Activated naive CD8-positive, alpha-beta T cell treated with anti-CD3 and anti-CD28 coated beads, Interleukin-2, amount 50 U/mL, for 24 hours (primary cell): ENCODE measurements at regions not wholly inside any gene's neighbourhood (a gene's known extent, or its start where the extent isn't known, plus 50 kb on each side); places are given as distances from the start of the nearest gene placed in this dataset.
"Not testable (repeated sequence)": the region's sequence is repeated elsewhere in the genome, so short reads cannot be mapped to it uniquely, and the experiment has no call there.

Source experiments
- ATAC-seq: fragments of 150-1000 bp; cut with Tn5 transposase; one replicate; pipeline ENCODE4 v1.10.0; 2021
- DNase-seq: peaks from one replicate; pipeline ENCODE4 v3.0.0; 2021
- H3K27ac Mint-ChIP-seq: one replicate; pipeline ENCODE4 v1.8.0; 2021; ENCODE audit warnings: mild to moderate bottlenecking, mixed read lengths
- H3K27me3 Mint-ChIP-seq: one replicate; pipeline ENCODE4 v1.8.0; 2021; ENCODE audit warnings: mixed read lengths
- H3K36me3 Mint-ChIP-seq: one replicate; pipeline ENCODE4 v1.8.0; 2021; ENCODE audit warnings: low read depth, mixed read lengths
- H3K4me1 Mint-ChIP-seq: one replicate; pipeline ENCODE4 v1.8.0; 2021; ENCODE audit warnings: mixed read lengths
- H3K4me3 Mint-ChIP-seq: one replicate; pipeline ENCODE4 v1.8.0; 2021; ENCODE audit warnings: mild to moderate bottlenecking, moderate library complexity, mixed read lengths
- H3K9me3 Mint-ChIP-seq: one replicate; pipeline ENCODE4 v1.8.0; 2021; ENCODE audit warnings: mixed read lengths

DNA sequence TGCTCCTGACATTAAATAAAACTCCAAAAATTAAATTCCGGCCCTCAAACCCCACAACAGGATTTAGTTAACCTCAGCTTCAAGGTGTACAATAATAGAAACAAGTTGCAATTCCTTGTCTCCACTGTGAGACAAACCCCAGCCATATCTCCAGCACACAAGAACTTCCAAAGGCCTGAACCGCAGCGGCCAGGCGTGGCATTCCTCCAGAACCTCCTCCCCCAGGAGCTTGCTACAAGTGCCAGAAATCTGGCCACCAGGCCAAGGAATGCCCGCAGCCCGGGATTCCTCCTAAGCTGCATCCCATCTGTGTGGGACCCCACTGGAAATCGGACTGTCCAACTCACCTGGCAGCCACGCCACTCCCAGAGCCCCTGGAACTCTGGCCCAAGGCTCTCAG, 105.0 kb upstream of the UST start:
- H3K27me3 Mint-ChIP-seq, ATAC-seq, H3K4me1 Mint-ChIP-seq, H3K9me3 Mint-ChIP-seq, DNase-seq, H3K27ac Mint-ChIP-seq, H3K4me3 Mint-ChIP-seq, H3K36me3 Mint-ChIP-seq: not testable (repeated sequence)

DNA sequence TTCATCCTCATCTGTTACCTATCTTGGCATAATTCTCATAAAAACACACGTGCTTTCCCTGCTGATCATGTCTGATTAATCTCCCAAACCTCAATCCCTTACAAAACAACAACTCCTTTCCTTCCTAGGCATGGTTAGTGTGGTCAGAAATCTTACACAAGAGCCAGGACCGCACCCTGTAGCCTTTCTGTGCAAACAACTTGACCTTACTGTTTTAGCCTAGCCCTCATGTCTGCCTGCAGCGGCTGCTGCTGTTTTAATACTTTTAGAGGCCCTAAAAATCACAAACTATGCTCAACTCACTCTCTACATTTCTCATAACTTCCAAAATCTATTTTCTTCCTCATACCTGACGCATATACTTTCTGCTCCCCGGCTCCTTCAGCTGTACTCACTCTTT, 103.6 kb upstream of the UST start:
- ATAC-seq, H3K36me3 Mint-ChIP-seq, DNase-seq, H3K9me3 Mint-ChIP-seq, H3K4me1 Mint-ChIP-seq, H3K4me3 Mint-ChIP-seq, H3K27me3 Mint-ChIP-seq, H3K27ac Mint-ChIP-seq: not testable (repeated sequence)

DNA sequence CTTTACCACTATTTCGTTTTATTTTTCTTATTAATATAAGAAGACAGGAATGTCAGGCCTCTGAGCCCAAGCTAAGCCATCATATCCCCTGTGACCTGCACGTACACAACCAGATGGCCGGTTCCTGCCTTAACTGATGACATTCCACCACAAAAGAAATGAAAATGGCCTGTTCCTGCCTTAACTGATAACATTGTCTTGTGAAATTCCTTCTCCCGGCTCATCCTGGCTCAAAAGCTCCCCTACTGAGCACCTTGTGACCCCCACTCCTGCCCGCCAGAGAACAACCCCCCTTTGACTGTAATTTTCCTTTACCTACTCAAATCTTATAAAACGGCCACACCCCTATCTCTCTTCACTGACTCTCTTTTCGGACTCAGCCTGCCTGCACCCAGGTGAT, 101.8 kb upstream of the UST start:
- not testable (repeated sequence) for ATAC-seq, H3K4me3 Mint-ChIP-seq, DNase-seq, H3K27me3 Mint-ChIP-seq, H3K27ac Mint-ChIP-seq, H3K36me3 Mint-ChIP-seq, H3K9me3 Mint-ChIP-seq, H3K4me1 Mint-ChIP-seq

DNA sequence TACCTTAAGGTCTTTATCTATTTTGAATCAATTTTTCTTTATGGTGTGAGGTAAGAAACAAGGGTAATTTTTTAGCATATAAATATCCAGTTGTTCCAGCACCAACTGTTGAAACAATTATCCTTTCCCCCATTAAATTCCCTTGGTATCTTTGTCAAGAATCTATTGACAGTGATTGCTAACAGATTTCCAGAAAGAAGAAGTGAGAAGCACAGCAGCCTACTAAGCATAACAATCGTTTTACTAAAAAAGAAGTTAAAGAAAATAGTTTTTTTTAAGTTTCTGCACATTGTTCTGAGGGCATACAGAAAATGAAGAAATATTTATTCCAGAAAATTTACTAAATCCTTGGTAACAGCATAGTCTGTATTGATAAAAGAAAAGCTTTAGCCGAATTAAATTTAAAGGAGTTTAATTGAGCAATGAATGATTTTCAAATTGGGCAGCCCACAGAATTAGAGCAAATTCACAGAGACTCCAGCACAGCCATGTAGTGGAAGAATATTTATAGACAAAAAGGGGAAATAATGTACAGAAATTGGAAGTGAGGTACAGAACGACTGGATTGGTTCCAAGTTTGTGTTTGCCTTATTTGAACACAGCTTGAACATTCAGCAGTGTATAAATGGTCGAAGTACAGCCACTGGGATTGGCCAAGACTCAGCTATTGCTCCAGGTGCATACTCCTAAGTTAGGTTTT, 97.9 kb upstream of the UST start:
- Mint-ChIP-seq H3K27ac (no peak overlapping the region), H3K27me3 (peaks cover 6% of the 10 kb centered on the region), H3K36me3 (peaks cover 4% of the 10 kb centered on the region), H3K4me3 (no peak overlapping the region), H3K4me1 (peaks cover 2% of the 10 kb centered on the region), H3K9me3 (peaks cover 6% of the 10 kb centered on the region)
- no peak for ATAC-seq
- no peak for DNase-seq

DNA sequence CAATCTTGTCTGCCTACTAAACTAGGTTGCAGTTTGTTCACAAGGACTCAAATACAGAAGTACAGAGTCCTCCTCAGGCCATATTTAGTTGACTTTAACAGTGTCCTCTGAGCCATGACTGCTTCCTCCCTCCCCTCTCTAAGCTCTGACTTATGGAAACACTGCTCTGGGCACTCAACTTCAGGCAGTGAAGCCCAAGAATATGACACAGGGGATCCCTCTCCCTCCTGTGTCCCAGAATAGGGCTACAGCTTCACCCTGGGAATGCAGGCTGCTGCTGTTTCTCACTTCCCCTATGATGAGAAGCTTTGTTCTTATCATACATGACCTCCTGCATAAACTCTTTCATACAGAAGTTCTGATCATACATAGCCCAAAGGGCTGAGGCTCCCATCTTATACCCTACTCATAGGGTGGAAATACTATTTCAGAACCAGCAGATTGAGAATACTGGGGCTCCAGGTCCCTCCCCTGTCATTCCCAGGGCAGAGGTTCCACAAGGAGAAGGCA, 97.3 kb upstream of the UST start:
- H3K27ac Mint-ChIP-seq, result no peak overlapping the region
- DNase-seq (no peak), ATAC-seq (no peak)
- peaks cover 9% of the 10 kb centered on the region for H3K27me3 Mint-ChIP-seq
- H3K4me1 Mint-ChIP-seq, result peaks cover 2% of the 10 kb centered on the region
- peaks cover 4% of the 10 kb centered on the region for H3K36me3 Mint-ChIP-seq
- peaks cover 6% of the 10 kb centered on the region for H3K9me3 Mint-ChIP-seq
- H3K4me3 Mint-ChIP-seq, result no peak overlapping the region

DNA sequence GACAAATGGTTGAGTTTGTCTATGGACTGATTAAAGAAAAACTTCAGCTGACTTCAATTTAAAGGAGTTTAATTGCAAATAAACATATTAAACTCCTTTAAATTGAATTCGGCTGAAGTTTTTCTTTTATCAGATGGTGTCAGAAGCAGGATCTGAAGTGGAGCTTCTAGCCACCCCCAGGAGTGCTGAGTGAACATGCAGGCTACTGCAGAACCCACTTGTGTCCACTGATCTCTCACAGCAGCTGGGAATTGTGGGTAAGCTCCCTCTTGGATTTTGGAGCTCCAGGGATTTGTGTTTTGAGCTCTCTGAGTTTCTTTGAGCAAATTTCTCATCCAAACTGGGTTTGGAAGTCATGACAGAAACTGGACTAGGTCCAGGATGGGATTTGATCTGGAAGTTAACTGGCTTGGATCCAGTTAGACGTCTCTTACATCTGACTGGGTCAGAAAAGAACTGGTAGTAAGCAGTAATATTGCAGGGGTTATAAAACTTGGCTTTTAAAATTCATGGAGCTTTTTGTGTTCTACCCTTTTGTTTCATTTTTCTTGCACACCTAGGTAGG, 95.8 kb upstream of the UST start:
- no peak for ATAC-seq
- Mint-ChIP-seq H3K27me3 (peaks cover 9% of the 10 kb centered on the region), H3K27ac (no peak overlapping the region), H3K9me3 (peaks cover 6% of the 10 kb centered on the region), H3K36me3 (peaks cover 4% of the 10 kb centered on the region), H3K4me3 (no peak overlapping the region), H3K4me1 (peaks cover 2% of the 10 kb centered on the region)
- no peak for DNase-seq

DNA sequence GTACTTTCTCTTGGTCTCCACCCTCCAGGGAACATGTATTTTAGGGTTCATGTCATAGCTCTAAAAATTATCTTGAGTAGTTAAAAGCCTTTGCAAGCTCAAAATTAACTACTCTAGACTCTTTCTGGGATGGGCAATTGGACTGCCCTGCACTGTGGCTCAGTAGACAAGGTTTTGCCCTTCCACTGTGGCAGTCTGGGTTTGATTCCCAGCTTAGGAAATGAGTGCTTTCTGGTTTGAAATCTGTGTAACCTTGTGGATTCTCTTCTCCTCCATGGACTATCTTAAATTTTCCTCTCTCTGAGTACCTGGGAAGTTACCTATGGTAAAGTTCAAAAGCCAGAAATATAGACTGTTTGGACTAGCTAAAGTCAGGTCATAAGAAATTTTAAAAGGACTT, 94.6 kb upstream of the UST start:
- ATAC-seq, result no peak
- Mint-ChIP-seq H3K4me1 (peaks cover 4% of the 10 kb centered on the region), H3K27ac (no peak overlapping the region), H3K27me3 (peaks cover 9% of the 10 kb centered on the region), H3K9me3 (peaks cover 6% of the 10 kb centered on the region), H3K36me3 (peaks cover 4% of the 10 kb centered on the region), H3K4me3 (no peak overlapping the region)
- DNase-seq, result no peak

DNA sequence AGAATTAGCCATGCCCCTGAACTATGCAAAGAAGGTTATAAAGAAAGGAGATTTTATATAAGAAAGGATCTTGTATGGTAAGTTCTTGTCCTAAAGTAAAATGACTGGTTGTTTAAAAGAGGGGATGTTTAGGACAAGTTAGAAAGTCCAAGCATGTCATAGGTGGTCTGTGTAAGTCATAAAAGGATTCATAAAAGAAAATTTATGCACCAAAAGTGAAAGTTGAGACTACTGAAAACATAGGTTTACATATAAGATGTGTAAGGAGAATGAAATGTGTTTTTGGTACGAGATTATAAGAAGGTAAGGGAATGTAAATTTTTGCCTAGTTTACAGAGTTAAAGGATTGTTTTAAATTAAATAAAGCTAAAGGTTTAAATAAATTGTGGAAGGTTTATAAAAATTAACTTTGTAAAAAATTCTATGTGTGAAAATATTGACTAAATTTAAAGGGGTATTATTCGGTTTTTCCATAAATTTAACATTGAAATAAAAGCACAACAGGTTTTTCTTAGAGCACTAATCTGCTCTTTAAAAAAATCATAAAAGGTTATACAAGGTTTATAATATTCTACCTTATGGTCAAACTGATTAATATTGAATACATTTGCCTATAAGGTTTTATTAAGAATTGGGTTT, 93.6 kb upstream of the UST start:
- H3K4me1 Mint-ChIP-seq, result peaks cover 4% of the 10 kb centered on the region
- H3K27ac Mint-ChIP-seq, result no peak overlapping the region
- H3K36me3 Mint-ChIP-seq, result peaks cover 4% of the 10 kb centered on the region
- H3K4me3 Mint-ChIP-seq, result no peak overlapping the region
- peaks cover 9% of the 10 kb centered on the region for H3K27me3 Mint-ChIP-seq
- DNase-seq (no peak), ATAC-seq (no peak)
- H3K9me3 Mint-ChIP-seq, result peaks cover 9% of the 10 kb centered on the region

DNA sequence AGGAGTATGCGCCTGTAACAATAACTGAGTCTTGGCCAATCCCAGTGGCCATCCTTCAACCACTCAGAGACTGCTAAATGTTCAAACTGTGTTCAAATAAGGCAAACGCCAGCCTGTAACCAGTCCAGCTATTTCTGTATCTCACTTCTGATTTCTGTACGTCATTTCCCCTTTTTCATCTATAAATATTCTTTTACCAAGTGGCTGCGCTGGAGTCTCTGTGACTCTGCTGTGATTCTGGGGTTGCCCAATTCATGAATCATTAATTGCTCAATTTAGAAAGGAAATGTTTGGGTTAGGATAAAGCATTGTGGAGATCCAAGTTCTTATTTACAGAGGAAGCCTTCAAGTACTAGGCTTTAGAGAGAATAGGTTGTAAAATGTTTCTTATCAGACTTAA, 89.8 kb upstream of the UST start:
- DNase-seq, result no peak
- peaks cover 4% of the 10 kb centered on the region for H3K36me3 Mint-ChIP-seq
- no peak overlapping the region for H3K4me3 Mint-ChIP-seq
- ATAC-seq, result no peak
- peaks cover 6% of the 10 kb centered on the region for H3K27me3 Mint-ChIP-seq
- H3K4me1 Mint-ChIP-seq, result peaks cover 2% of the 10 kb centered on the region
- no peak overlapping the region for H3K27ac Mint-ChIP-seq
- peaks cover 32% of the 10 kb centered on the region for H3K9me3 Mint-ChIP-seq

DNA sequence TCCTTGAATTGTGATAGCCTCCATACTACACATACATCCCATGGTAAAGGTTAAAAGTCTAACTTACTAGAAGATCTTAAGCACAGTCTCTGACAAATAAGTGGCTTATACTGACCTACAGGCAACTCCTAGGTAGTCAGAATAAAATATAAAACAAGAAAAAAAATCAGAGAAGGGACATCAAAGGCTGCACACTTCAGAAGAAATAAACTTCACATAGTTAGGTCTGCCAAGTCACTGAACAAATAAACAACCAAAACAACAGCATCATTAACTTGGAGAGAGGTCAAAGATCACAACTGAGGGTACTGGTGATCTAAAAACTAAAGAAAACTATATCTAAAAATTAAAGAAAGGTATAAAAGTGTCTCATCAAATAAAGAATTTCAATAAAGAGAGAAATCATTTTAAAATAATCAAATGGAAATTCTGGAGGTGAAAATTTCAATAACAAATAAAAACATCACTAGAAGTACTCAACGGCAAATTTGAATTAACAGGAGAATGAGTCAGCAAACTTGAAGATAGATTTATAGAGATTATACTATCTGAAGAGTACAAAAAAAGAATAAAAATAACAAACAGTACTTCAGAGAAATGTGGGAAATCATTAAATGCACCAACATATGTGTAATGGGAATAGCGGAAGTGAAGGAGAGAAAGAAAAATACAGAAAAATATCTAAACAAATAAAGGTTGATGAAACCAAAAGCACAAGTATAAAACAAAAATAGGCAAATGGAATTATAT, 88.0 kb upstream of the UST start:
- Mint-ChIP-seq H3K4me3 (no peak overlapping the region), H3K4me1 (peaks cover 2% of the 10 kb centered on the region)
- no peak for DNase-seq

DNA sequence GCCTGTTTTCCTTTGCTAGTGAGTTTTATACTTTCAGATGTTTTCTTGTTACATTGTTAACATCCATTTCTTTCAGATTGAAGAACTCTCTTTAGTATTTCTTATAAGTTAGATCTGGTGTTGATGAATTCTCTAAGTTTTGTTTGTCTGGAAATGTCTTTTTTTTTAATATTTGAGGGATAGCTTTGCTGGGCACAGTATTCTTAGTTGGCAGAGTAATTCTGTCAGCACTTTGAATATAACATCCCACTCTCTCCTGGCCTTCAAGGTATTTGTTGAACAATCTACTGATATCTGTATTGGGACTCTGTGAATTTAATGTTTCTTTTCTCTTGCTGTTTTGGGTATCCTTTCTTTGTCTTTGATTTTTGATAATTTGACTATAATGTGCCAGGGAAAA, 79.4 kb upstream of the UST start:
- Mint-ChIP-seq H3K9me3 (peaks cover 45% of the 10 kb centered on the region), H3K27ac (no peak overlapping the region), H3K36me3 (peaks cover 13% of the 10 kb centered on the region), H3K4me3 (no peak overlapping the region), H3K4me1 (peaks cover 3% of the 10 kb centered on the region), H3K27me3 (no peaks in the 10 kb centered on the region)
- no peak for ATAC-seq
- no peak for DNase-seq

More for the DNA sequence above, 88.0 kb upstream of the UST start:
- peaks cover 6% of the 10 kb centered on the region for H3K27me3 Mint-ChIP-seq
- no peak overlapping the region for H3K27ac Mint-ChIP-seq
- no peak for ATAC-seq
- no peaks in the 10 kb centered on the region for H3K36me3 Mint-ChIP-seq
- H3K9me3 Mint-ChIP-seq, result peaks cover 26% of the 10 kb centered on the region

DNA sequence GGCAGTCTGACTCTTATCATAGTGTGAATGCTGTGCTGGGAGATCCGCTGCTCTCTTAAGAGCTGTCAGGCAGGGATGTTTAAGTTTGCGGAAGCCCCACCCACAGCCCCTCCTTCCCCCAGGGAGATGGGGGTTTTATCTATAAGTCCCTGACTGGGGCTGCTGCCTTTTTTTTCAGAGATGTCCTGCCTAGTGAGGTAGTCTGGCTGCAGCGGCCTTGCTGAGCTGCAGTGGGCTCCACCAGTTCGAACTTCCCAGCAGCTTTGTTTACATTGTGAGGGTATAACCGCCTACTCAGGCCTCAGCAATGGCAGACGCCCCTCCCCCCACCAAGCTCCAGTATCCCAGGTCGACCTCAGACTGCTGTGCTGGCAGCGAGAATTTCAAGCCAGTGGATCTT, 75.7 kb upstream of the UST start:
- Mint-ChIP-seq H3K27ac (no peak overlapping the region), H3K9me3 (peaks cover 49% of the 10 kb centered on the region), H3K36me3 (peaks cover 16% of the 10 kb centered on the region), H3K27me3 (no peaks in the 10 kb centered on the region), H3K4me1 (peaks cover 3% of the 10 kb centered on the region), H3K4me3 (no peak overlapping the region)
- ATAC-seq (no peak), DNase-seq (no peak)

DNA sequence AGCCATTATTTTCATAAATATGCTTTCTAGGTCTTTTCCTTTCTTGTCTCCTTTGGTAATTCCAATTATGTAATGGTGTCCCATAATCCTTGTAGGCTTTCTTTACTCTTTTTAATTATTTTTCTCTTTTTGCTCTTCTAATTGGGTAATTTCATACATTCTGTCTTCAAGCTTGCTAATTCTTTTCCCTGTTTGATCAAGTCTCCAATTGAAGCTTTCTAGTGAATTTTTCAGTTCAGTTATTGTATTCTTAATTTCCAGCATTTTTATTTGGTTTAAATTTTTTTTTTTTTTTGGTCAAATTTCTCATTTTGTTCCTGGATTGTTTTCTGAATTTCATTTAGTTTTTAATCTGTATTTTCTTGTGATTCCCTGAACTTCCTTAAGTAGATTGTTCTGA, 74.9 kb upstream of the UST start:
- ATAC-seq (no peak), DNase-seq (no peak)
- Mint-ChIP-seq H3K36me3 (peaks cover 16% of the 10 kb centered on the region), H3K27ac (no peak overlapping the region), H3K27me3 (peaks cover 1% of the 10 kb centered on the region), H3K4me1 (peaks cover 3% of the 10 kb centered on the region), H3K9me3 (peaks cover 40% of the 10 kb centered on the region), H3K4me3 (no peak overlapping the region)

DNA sequence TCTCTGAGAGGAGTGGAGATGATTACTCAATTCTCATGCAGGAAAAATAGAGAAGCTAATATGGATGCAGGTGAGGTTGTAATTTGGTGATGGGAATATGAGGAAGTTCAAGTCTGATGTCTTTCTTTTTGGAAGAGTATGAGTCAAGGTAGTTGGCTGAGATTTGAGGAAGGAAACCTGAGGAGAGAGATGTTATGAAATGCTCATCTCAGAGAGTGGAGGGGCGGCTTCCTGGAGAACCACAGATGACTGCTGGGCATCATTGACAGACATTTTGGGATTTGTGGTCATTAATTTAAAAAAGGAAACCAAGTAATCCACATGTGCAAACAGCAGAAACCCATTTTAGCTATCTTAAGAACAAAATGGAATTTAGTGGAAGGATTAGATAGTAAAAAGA, 72.5 kb upstream of the UST start:
- Mint-ChIP-seq H3K4me1 (peaks cover 6% of the 10 kb centered on the region), H3K27ac (no peak overlapping the region), H3K27me3 (peaks cover 7% of the 10 kb centered on the region), H3K4me3 (no peak overlapping the region), H3K9me3 (peaks cover 20% of the 10 kb centered on the region), H3K36me3 (peaks cover 5% of the 10 kb centered on the region)
- DNase-seq (no peak), ATAC-seq (no peak)
